ENCODE measurements at regions not wholly inside any gene's neighbourhood (a gene's known extent, or its start where the extent isn't known, plus 50 kb on each side); places are given as distances from the start of the nearest gene placed in this dataset.

DNA sequence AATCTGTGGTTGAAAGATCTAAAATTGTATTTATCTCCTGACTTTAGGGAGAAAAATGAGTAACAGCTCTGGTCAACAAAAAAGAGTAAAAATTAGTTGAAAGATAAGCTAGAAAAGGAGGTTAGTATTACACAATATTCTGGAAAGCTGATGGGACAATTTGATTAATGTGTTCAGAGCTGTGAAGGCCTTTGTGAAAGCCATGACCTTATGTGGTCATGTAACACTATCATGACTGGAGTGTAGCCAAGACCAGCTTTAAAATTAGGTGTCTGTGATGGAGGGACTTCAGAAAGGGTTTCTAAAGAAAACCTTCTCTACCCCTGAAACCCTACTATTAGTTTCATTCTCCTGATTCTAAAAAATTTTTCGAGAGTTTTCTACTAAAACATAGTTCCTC is 127.2 kb downstream of the NFKBIZ start:
- no peaks in the 10 kb centered on the region for H3K9me3 Mint-ChIP-seq (ENCODE audit: insufficient read depth)

DNA sequence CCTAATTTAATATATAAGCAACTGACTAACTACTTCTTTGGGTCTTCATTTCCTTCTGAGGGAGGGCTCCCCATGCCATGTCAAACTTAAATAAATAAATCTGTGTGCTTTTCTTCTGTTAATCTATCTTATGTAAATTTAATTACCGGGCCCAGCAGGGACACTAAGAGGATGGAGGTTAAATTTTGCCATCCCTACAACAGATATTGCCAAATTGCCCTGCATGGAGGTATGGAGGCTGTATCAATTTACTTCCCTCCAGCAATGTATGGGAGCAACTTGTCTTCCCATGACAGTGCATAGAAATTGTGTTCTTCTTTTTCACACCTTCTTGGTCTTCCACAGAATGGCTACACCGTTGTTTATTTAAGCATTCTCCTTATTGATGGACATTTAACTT is 129.0 kb downstream of the NFKBIZ start:
- intact Hi-C loops (cut with micrococcal nuclease): no loop called here
- no peak overlapping the region for H3K27ac Mint-ChIP-seq
- ATAC-seq (ENCODE audit: low read depth) (no peak), DNase-seq (no peak)
- no peak overlapping the region for H3K4me3 Mint-ChIP-seq
- no peaks in the 10 kb centered on the region for H3K9me3 ChIP-seq (ENCODE audit: control extremely low read depth in 1 of 3, control insufficient read depth in 2 of 3, insufficient read depth in 1 of 3, low read length in 2 of 3)
- no peak overlapping the region for H3K4me2 ChIP-seq (replicated peaks; ENCODE audit: low read depth, low read length, poor library complexity, severe bottlenecking)
- H3K27me3 Mint-ChIP-seq: no peaks in the 10 kb centered on the region
- WGBS (ENCODE audit: insufficient coverage): 100% methylated on average over 1 of the region's 2 CpGs
- no peaks in the 10 kb centered on the region for H3K9me3 Mint-ChIP-seq (ENCODE audit: insufficient read depth)
- no peaks in the 10 kb centered on the region for H4K20me1 ChIP-seq (ENCODE audit: control insufficient read depth, insufficient read depth, low read length, poor library complexity, severe bottlenecking)
- POLR2A ChIA-PET: no interaction called here
- no peaks in the 10 kb centered on the region for H3K36me3 ChIP-seq (replicated peaks in 1 of 2; ENCODE audit: control extremely low read depth in 1 of 2, control insufficient read depth in 1 of 2, extremely low read depth in 1 of 2, insufficient read depth in 2 of 2, low read length in 1 of 2)
- H3K4me1 ChIP-seq (ENCODE audit: control insufficient read depth in 2 of 2, insufficient read depth in 2 of 2, low read length in 2 of 2): peaks cover 2 to 13% of the 10 kb centered on the region in 2 donors
- TF ChIP-seq, protein P1, sequence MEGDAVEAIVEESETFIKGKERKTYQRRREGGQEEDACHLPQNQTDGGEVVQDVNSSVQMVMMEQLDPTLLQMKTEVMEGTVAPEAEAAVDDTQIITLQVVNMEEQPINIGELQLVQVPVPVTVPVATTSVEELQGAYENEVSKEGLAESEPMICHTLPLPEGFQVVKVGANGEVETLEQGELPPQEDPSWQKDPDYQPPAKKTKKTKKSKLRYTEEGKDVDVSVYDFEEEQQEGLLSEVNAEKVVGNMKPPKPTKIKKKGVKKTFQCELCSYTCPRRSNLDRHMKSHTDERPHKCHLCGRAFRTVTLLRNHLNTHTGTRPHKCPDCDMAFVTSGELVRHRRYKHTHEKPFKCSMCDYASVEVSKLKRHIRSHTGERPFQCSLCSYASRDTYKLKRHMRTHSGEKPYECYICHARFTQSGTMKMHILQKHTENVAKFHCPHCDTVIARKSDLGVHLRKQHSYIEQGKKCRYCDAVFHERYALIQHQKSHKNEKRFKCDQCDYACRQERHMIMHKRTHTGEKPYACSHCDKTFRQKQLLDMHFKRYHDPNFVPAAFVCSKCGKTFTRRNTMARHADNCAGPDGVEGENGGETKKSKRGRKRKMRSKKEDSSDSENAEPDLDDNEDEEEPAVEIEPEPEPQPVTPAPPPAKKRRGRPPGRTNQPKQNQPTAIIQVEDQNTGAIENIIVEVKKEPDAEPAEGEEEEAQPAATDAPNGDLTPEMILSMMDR (IDR thresholded peaks at IDR 0.05): no peak
- no peak for TF ChIP-seq EZH2 (IDR thresholded peaks at IDR 0.05; ENCODE audit: borderline replicate concordance, insufficient read depth, low read depth, low read length, poor library complexity, severe bottlenecking)
- H3K27ac ChIP-seq (ENCODE audit: low read length in 2 of 2): no peak overlapping the region
- CTCF ChIA-PET: interaction anchor here (1.1 kb wide), 1 partner anchor 14 kb away, joined by 3 read pairs; no protein-coding TSS in a partner anchor
- H3K79me2 ChIP-seq (ENCODE audit: control insufficient read depth, insufficient read depth, low read length): no peaks in the 10 kb centered on the region
- peaks cover 19% of the 10 kb centered on the region for H3K4me1 Mint-ChIP-seq
- no peak overlapping the region for H2AFZ ChIP-seq (ENCODE audit: insufficient read depth, low read depth, low read length, poor library complexity, severe bottlenecking)
- H3K9ac ChIP-seq (ENCODE audit: low read length): no peak overlapping the region
- H3K27me3 ChIP-seq (replicated peaks in 1 of 4; ENCODE audit: control extremely low read depth in 1 of 4, control insufficient read depth in 3 of 4, insufficient read depth in 4 of 4, low read length in 3 of 4): no peaks in the 10 kb centered on the region
- no peak overlapping the region for H3K4me3 ChIP-seq (ENCODE audit: control extremely low read depth in 1 of 5, extremely low read depth in 1 of 5, insufficient read depth in 1 of 5, low read depth in 2 of 5, low read length in 4 of 5)

More for the DNA sequence above, 127.2 kb downstream of the NFKBIZ start:
- Mint-ChIP-seq H3K27ac (peak overlapping the region; percentile 28), H3K27me3 (no peaks in the 10 kb centered on the region), H3K4me3 (no peak overlapping the region), H3K4me1 (peaks cover 25% of the 10 kb centered on the region)
- H3K4me1 ChIP-seq (ENCODE audit: control insufficient read depth in 2 of 2, insufficient read depth in 2 of 2, low read length in 2 of 2): peaks cover 2 to 21% of the 10 kb centered on the region in 2 donors
- no CpG with 5 or more reads among the region's 1 CpG for WGBS (ENCODE audit: insufficient coverage)
- TF ChIP-seq, protein P1 (IDR thresholded peaks at IDR 0.05): no peak
- no peak for TF ChIP-seq EZH2 (IDR thresholded peaks at IDR 0.05; ENCODE audit: borderline replicate concordance, insufficient read depth, low read depth, low read length, poor library complexity, severe bottlenecking)
- ChIA-PET CTCF (interaction anchor here (1.3 to 1.8 kb wide), 2 partner anchors 42 to 253 kb away, joined by 4 to 6 read pairs; no protein-coding TSS in a partner anchor), POLR2A (no interaction called here)
- H3K27me3 ChIP-seq (replicated peaks in 1 of 4; ENCODE audit: control extremely low read depth in 1 of 4, control insufficient read depth in 3 of 4, insufficient read depth in 4 of 4, low read length in 3 of 4): no peaks in the 10 kb centered on the region
- peaks cover 0 to 3% (median 0%) of the 10 kb centered on the region in 3 donors for H3K9me3 ChIP-seq (ENCODE audit: control extremely low read depth in 1 of 3, control insufficient read depth in 2 of 3, insufficient read depth in 1 of 3, low read length in 2 of 3)
- H2AFZ ChIP-seq (ENCODE audit: insufficient read depth, low read depth, low read length, poor library complexity, severe bottlenecking): peak overlapping the region; percentile 34
- H4K20me1 ChIP-seq (ENCODE audit: control insufficient read depth, insufficient read depth, low read length, poor library complexity, severe bottlenecking): no peaks in the 10 kb centered on the region
- H3K36me3 ChIP-seq (replicated peaks in 1 of 2; ENCODE audit: control extremely low read depth in 1 of 2, control insufficient read depth in 1 of 2, extremely low read depth in 1 of 2, insufficient read depth in 2 of 2, low read length in 1 of 2): no peaks in the 10 kb centered on the region
- H3K27ac ChIP-seq (ENCODE audit: low read length in 2 of 2): peak overlapping the region in 1 of 2 donors; percentile 32
- no peak overlapping the region for H3K4me2 ChIP-seq (replicated peaks; ENCODE audit: low read depth, low read length, poor library complexity, severe bottlenecking)
- no peak overlapping the region for H3K4me3 ChIP-seq (ENCODE audit: control extremely low read depth in 1 of 5, extremely low read depth in 1 of 5, insufficient read depth in 1 of 5, low read depth in 2 of 5, low read length in 4 of 5)
- no peak for ATAC-seq (ENCODE audit: low read depth)
- DNase-seq: no peak
- no peaks in the 10 kb centered on the region for H3K79me2 ChIP-seq (ENCODE audit: control insufficient read depth, insufficient read depth, low read length)
- intact Hi-C loops (cut with micrococcal nuclease): no loop called here
- no peak overlapping the region for H3K9ac ChIP-seq (ENCODE audit: low read length)

All from B cell (primary cell).